CD4-positive, alpha-beta T cell treated with Interleukin-17A for 1 hour (primary cell): ENCODE measurements at regions not wholly inside any gene's neighbourhood (a gene's known extent, or its start where the extent isn't known, plus 50 kb on each side); places are given as distances from the start of the nearest gene placed in this dataset.

ENCODE experiments used
- DNase-seq: peaks from one replicate; pipeline ENCODE4 v3.0.0-alpha.2; 2020

GRCh38 chr4:178448372-178449035, 1006.3 kb upstream of the AGA start:
- DNase-seq = no peak

GRCh38 chr4:178450614-178451013, 1008.4 kb upstream of the AGA start:
- no peak for DNase-seq

DNA sequence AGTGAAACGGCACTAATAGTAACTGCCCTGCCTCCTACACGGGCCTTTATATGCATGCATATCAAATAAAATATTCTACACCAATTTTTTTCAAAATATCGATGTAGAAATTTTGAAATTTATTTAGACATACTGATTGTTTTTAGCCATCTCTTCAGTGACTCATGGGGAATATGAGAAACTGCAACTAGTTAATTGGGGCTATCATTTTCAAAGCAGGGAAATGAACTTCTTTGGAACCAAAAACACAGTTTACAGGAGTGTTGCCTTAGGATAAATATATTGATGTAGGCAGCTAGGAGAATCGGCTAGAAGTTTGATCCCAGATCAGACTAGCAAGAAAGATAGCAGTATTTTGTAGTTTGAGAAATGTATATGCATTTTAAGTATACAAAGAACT, 1010.8 kb upstream of the AGA start:
- DNase-seq = no peak

DNA sequence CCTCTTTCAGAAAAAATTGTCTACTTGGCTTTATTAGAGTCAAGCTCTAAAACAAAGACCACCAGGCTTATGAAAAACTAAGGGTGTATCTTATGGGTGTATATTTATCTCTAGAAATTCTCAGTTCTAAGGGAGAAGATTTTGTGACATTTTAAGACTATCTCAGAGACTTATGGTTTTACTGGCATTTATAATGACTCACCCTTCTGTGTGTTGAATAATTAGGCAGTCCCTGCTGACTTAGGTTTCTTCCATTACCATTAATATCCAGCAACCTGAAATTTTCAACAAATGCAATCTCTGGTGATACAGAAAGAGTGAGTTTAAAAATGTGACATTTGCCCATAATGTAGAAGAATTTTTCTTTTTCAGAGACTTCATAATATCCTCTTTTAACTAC, 1015.0 kb upstream of the AGA start:
- DNase-seq = no peak

DNA sequence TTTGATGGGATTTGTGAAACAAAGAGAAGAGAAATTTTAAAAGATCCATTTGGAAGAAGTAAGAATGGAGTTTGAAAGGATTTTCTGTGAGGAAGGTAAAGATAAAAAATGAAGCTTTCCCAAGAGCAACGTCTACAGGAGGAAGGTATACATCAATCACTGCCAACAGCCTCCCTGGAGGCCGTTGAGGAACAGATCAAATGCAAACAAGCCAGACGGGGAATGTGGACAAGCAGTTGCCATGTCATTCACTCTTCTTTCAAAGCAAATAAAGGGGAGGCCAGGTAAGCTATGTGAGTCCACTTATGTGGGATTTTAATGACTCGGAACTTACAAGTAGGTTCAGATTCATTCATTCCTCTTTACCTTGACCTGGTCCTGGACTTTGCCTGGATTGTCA, 1020.5 kb upstream of the AGA start:
- no peak for DNase-seq

DNA sequence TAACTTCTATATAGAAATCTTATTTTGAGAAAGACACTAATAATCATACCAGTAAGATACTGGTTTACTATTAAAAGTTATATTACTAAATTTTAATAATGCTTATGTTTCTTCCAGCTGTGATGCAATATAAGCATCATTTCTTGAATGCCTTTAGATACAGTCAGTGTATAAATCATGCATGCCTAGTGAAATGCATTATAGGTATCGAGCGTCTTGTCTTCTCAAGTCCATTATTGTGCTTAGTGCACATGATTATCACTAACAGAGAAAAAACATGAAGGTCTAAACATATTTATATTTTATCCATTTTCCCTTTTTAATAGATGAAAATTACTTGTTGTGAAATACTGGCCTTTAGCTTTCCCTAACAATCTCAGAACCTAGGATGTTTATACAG, 1021.5 kb upstream of the AGA start:
- no peak for DNase-seq

DNA sequence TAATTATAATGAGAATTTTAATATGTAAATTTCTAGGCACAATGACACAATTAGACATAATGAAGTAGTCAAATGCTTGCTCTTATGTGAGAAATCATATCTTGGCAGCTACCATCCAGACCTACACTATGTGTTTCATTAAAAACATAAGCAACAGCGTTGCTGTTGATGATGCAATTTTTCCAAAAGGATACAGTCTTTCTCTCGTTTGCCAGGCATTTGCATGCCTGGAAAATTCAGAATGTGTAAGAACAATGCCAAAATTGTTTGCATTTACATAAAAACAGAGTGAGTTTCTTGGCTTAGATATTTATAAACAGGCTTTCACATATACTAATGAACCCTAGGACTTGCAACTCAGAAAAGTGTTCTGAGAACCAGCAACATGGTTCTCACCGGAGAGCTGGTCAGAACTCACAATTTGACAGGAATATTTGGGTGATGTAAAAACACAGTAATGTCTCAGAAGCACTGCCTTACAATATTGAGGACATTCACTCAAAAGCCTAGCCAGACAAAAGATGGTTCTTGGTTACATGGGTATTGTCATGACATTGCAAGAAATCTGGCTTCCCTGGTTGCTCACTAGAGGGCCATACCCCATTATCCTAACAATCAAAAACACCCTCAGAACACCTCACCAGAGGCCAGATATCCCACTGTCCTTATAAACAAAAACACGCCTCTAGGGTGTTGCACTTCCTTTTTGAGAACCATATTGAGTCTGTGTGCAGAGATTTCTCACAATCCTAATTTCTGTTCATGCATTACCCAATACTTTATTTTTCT, 1029.0 kb upstream of the AGA start:
- no peak for DNase-seq

DNA sequence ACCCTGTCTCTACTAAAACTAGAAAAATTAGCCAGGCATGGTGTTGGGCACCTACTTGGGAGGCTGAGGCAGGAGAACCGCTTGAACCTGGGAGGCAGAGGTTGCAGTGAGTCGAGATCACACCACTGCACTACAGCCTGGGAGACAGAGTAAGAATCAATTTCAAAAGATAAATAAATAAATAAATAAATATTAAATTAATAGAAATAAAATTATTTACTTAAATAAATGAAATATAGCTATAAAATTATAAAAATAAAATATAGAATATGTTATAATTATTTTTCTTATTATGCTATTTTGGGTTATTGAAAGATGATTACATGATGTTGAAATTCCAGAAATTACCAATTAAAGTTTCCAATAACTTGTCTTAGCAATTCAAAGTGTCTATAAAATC, 1029.8 kb upstream of the AGA start:
- DNase-seq = no peak

DNA sequence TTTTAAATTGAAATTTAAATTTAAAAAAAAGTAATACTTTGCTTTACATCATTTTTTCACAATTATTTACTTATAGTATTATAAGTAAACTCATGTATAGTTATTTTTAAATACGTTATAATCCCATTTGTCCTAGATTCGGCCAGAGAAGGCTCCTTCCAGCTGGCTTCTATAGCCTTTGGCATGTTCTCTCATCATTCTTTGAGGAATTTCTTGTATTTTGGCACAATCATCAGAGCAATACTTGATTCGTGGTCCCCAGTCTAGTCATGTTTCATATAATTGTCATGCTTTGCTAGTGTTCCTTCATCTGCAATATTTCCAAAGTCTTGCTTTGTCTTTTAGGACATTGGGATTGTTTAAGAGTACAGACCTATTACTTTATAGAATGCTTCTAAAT, 1037.9 kb upstream of the AGA start:
- DNase-seq = no peak

GRCh38 chr4:178480881-178481280, 1038.6 kb upstream of the AGA start:
- no peak for DNase-seq

DNA sequence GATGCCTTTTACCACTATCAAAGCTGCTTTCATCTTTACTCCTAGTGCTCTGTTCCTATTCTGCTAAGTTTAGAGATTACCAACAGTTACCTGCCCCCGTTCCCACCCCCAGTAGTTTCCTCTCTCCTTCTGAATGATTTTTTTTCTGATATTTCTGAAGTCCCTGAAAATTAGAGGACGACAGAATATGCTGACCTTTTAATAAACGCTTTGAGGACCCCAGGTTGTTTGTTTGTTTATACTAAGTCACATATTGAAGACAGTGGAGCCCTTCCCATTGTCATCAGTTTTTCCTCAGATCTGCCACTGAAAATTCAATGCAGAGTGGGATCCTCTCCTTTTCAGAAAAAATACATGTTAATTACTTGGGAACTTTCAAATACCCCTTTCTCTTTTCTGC, 1039.3 kb upstream of the AGA start:
- no peak for DNase-seq

- no peak for DNase-seq
Observed at GRCh38 chr4:178523038-178523437, 1080.8 kb upstream of the AGA start.

GRCh38 chr4:178535939-178536579, 1093.8 kb upstream of the AGA start:
- DNase-seq = no peak

DNA sequence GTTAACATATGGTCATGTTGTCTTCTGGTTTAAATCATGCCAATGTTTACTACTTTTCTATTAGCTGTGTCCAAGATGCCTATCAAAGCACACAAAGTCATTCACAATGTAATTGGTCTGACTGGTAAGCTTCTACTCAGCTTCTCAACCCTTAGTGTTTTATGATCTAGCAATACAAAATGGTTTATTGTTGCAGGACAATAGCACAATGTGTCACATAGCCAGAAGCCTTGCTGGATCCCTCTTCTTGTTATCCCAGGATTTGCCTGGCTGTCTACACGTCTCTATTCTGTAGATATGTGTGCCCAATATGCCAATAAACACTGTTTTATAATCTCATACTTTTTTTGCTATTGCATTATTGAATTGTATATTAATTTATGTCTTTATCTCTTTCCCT, 1111.0 kb upstream of the AGA start:
- no peak for DNase-seq

- no peak for DNase-seq
Observed at GRCh38 chr4:178554352-178554751, 1112.1 kb upstream of the AGA start.

DNA sequence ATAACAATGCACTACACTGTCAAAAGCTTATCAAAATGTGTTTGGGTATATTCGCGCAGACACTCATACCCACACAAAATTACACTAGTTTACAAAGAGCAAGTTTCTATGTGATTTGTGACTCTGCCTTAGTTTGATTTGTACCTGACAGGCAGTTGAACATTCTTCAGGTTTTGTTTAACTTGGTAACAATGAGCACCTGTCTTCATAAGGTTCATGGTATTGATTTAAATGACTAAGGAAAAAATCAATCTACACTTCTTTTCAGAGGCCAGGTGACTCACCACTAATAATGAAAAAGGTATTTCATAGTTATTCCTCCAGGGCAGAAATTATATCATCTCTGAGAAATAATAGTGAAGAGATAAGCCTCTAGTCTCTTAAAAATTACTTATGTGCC, 1114.6 kb upstream of the AGA start:
- no peak for DNase-seq

DNA sequence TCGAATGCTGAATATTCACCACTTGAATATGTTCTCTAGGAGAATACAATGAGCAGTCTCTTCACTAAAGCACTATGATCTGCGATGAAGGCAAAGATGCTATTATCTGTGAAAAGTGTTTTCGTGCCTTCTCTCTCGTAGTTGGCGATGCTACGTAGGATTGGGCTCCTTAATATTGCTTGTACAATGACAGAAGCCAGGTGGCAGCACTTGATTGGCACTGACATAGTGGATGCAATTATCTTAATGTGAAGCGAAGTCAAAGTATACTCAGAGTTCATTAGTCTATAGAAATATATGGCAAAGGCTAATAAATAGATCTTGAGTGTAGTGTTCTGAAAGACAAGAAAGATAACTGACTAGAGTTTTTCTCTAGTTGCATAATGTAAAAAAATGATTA, 1135.7 kb upstream of the AGA start:
- no peak for DNase-seq

DNA sequence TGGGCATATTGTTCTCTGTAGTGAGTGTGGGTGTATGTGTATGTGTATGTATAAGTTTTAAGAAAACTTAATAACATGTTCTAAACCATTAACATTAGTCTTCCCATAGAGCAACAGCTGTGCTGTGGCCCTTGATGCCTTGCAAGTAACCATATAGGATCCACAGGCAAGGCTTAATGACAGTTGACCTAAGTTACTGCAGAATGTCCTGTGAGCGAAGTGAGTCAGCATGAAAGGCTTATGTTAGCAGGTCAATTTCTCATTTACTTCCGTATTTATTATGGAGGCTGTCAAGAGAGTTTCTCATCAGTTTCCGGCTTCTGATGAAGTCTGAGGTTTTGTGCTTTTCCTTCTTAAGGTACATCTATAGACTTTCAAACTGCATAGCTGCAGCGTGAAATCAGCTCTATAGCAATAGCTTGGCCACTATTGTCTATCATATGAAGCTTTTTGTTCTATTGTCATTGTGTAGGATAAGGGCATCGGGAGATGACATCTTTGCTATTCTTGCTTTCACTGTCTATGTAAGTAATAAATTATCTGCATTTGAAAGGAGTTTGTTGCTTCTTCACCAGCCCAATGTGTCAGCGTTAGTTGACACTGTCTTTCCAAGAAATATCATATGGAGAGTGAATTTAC, 1153.4 kb upstream of the AGA start:
- no peak for DNase-seq

DNA sequence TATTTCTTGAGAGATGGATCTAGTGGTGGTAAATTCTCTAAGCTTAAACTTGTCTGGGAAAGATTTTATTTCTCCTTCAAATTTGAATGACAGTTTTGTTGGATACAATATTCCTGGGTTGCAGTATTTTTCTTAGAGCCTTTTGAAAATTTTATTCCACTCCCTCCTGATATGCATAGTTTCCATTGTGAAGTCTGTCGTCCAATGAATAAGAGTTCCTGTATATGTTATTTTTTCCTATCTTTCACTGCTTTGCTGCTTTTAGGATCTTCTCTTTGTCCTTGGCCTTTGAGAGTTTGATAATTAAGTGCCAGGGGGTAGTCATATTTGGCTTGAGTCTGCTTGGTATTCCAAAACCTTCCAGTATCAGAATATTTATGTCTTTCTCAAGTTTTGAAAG, 1156.4 kb upstream of the AGA start:
- DNase-seq = no peak

DNA sequence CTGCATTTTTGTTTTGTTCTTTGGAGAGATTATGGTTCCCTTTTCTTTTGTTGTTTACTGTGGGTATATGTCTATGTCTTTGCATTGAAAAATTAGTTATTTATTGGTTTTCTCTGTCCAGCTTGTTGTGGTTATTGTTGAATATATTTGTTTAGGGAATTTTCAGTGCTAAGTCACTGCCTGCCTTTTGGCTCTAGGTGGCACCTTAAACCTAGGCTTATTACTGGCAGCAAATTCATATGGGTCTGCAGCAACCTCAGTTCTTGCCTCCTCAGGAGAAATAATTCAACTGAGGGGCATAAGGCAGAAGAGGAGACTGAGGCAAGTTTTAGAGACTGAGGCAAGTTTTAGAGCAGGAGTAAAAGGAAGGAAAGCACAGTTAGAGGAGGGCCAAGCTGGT, 1157.3 kb upstream of the AGA start:
- no peak for DNase-seq

- no peak for DNase-seq
Observed at GRCh38 chr4:178602833-178603232, 1160.6 kb upstream of the AGA start.

GRCh38 chr4:178611062-178611461, 1168.8 kb upstream of the AGA start:
- no peak for DNase-seq

DNA sequence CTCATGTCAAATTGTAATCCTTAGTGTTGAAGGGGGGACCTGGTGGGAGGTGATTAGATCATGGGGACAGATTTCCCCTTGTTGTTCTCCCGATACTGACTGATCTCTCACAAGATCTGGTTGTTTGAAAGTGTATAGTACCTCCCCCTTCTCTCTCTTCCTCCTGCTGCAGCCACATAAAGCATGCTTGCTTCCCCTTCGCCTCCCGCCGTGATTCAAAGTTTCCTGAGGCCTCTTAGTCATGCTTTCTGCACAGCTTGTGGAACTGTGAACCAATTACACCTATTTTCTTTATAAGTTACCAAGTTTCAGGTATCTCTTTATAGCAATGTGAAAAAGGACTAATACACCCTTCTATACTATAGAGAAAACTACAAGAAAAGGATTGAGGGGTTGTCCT, 1170.5 kb upstream of the AGA start:
- no peak for DNase-seq

DNA sequence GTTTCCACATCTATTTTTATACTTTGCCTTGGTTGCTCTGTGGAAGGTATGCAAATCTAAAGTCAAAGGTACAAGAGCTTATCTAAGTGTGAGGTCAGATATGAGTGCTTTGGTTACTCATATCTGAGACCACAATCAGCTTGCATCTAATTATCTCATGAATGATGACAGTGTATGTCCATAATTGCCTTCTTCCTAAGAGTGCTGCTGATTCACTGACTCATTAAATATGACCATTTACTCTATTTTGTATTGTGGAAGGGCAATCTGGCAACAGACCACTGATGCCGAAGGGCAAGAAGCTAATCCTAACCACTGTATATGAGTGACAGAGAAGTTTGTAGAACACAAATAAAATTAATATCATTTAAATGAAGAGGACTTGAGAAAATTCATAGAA, 1190.2 kb upstream of the AGA start:
- DNase-seq = no peak
